MM.1S (cell line): ENCODE measurements at regions not wholly inside any gene's neighbourhood (a gene's known extent, or its start where the extent isn't known, plus 50 kb on each side); places are given as distances from the start of the nearest gene placed in this dataset.

ENCODE experiments used
- CTCF ChIP-seq: fragments of 300-600 bp; sonication (generic); IDR thresholded peaks from 2 replicates; pipeline ENCODE4 v1.5.1; 2016; ENCODE audit warnings: antibody characterized with exemption, low read length, mixed read lengths
- EZH2 ChIP-seq: fragments of 300-600 bp; sonication (generic); optimal IDR thresholded peaks from 2 replicates; pipeline ENCODE3; 2017; ENCODE audit warnings: low read depth, mild to moderate bottlenecking, antibody characterized with exemption, low read length, mixed read lengths
- EZH2phosphoT487 ChIP-seq: fragments of 300-600 bp; sonication (generic); IDR thresholded peaks from 2 replicates; pipeline ENCODE4 v1.6.1; 2018; ENCODE audit warnings: antibody characterized with exemption, low read length

DNA sequence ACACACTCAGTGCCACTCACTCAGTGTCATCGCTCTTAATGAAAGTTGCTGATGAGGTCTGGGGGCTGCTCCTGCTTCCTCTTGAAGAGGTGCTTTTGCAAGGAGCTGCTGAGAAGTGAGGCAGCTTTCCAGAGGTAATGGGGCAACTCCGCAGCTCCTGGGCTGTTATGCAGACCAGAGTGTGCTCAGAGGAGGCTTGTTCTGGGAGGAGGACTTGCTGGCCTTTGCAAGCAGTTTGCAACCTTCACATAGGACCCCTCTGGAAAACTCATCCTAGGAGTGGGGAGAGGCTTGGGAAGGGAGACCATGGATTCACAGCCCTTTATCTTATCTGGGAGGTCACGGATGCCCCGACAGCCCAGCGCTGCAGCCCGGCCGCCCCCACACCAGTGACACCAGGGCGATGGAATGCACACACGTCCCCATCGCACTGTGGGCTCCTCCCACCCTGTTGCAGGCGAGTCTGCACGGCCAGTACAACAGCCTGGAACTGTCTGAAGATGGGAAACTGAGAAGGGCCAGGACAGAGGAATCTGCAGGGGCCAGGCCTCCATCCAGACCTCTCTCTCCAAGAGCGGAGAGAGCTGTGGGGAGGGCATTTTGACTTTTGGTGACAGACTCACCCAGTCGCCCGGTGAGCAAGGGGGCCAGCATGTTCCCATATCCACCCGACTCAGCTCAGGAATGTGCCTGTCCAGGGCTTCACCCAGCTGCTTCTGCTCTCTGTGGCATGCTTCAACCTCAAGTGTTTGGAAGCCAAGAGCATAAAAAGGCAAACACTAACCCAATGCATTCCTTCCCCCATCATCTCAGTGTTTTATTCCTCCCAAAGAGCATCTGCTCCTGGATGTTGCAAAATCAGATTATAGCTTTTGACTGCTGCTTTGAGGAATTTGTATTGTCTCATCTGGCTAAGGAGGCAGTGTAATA lies 78.6 kb upstream of the ZNF469 start:
- no peak for TF ChIP-seq CTCF
- TF ChIP-seq EZH2phosphoT487: no peak
- TF ChIP-seq EZH2: no peak
